GM12878 (cell line): ENCODE measurements at regions not wholly inside any gene's neighbourhood (a gene's known extent, or its start where the extent isn't known, plus 50 kb on each side); places are given as distances from the start of the nearest gene placed in this dataset.

Experiments used
- ATAC-seq: fragments of 200-7000 bp; cut with Tn5 transposase; 3 replicates; pipeline ENCODE4 v1.9.1; 2020; ENCODE audit warnings: mild to moderate bottlenecking, moderate library complexity
- BruUV-seq: library from RNA; stranded (reverse); fragments of 400-500 nt; replicated peaks from 2 replicates; lab custom pipeline; 2021; lab: Mats Ljungman, UMichigan
- CTCF ChIA-PET: fragments of 300-600 bp; sonication (Branson Sonifier 250); formaldehyde crosslinking; extraction: SDS; loops from one replicate; lab custom pipeline; 2021; ENCODE audit warnings: inconsistent platforms; lab: Yijun Ruan, JAX
- POLR2A ChIA-PET: fragments of 350-600 bp; formaldehyde crosslinking; extraction: SDS; loops from one replicate; lab custom pipeline; 2021; ENCODE audit warnings: inconsistent platforms; lab: Charles Lee
- RAD21 ChIA-PET: fragments of 300-600 bp; sonication (Branson Sonifier 250); formaldehyde crosslinking; loops from one replicate; lab custom pipeline; 2023; ENCODE audit warnings: antibody characterized with exemption; ENCODE audit not compliant: unreplicated experiment; lab: Charles Lee
- SMC1A ChIA-PET: fragments of 300-600 bp; sonication (Branson Sonifier 250); formaldehyde crosslinking; loops from one replicate; lab custom pipeline; 2023; ENCODE audit not compliant: unreplicated experiment, uncharacterized antibody; lab: Charles Lee
- DNase-seq: peaks from one replicate; pipeline ENCODE4 v3.0.0-alpha.2; 2011; ENCODE audit warnings: low read depth, low spot score
- FAIRE-seq: peaks from 3 replicates; lab custom pipeline; 2011; peaks lifted over from hg19 to GRCh38; lab: Jason Lieb, UNC
- H2AFZ ChIP-seq: 2 replicates; pipeline ENCODE4 v1.6.0; 2011; ENCODE audit warnings: low read depth, low read length, control low read depth; ENCODE audit not compliant: control insufficient read depth
- H3K27ac ChIP-seq: 2 replicates; pipeline ENCODE4 v1.5.1; 2011; ENCODE audit warnings: control low read depth; ENCODE audit not compliant: control insufficient read depth, insufficient read depth
- H3K27me3 ChIP-seq, 2 experiments: replicated peaks in 1 of 2; 2 replicates each; pipeline versions ENCODE4 v1.6.0 to v1.6.1; 2011; ENCODE audit warnings: low read length in 1 of 2; ENCODE audit not compliant: control insufficient read depth in 2 of 2, insufficient read depth in 2 of 2
- H3K36me3 ChIP-seq, 2 experiments: 2 replicates each; pipeline ENCODE4 v1.5.1; 2011; ENCODE audit warnings: low read length in 1 of 2; ENCODE audit not compliant: control insufficient read depth in 2 of 2, insufficient read depth in 2 of 2
- H3K4me1 ChIP-seq: 2 replicates; pipeline ENCODE4 v1.6.1; 2011; ENCODE audit warnings: mild to moderate bottlenecking, low read length, moderate library complexity, mixed read lengths; ENCODE audit not compliant: control insufficient read depth, insufficient read depth
- H3K4me2 ChIP-seq: 2 replicates; pipeline ENCODE4 v1.6.0; 2011; ENCODE audit warnings: control low read depth; ENCODE audit not compliant: control insufficient read depth, insufficient read depth
- H3K4me3 ChIP-seq: fragments of 200-600 bp; sonication (generic); 2 replicates; pipeline ENCODE4 v1.5.1; 2016
- H3K79me2 ChIP-seq: 2 replicates; pipeline ENCODE4 v1.6.0; 2011; ENCODE audit warnings: low read length; ENCODE audit not compliant: control insufficient read depth, insufficient read depth
- H3K9ac ChIP-seq: 2 replicates; pipeline ENCODE4 v1.8.0; 2011; ENCODE audit warnings: low read length, control low read depth, mixed read lengths; ENCODE audit not compliant: control insufficient read depth, insufficient read depth
- H3K9me3 ChIP-seq: replicated peaks from 3 replicates; pipeline ENCODE4 v1.5.1; 2011; ENCODE audit warnings: mild to moderate bottlenecking, low read length; ENCODE audit not compliant: control insufficient read depth, insufficient read depth
- H4K20me1 ChIP-seq: 2 replicates; pipeline ENCODE4 v1.6.0; 2011; ENCODE audit not compliant: control insufficient read depth, insufficient read depth
- BMI1 ChIP-seq: fragments of 450-650 bp; IDR thresholded peaks from 2 replicates; pipeline ENCODE4 v1.6.1; 2016; ENCODE audit warnings: mild to moderate bottlenecking, moderate library complexity, borderline replicate concordance
- DPF2 ChIP-seq: fragments of 450-650 bp; IDR thresholded peaks from 2 replicates; pipeline ENCODE4 v1.6.1; 2017; ENCODE audit warnings: mild to moderate bottlenecking
- KDM1A ChIP-seq: fragments of 200-600 bp; sonication (generic); IDR thresholded peaks from 2 replicates; pipeline ENCODE4 v1.6.1; 2016; ENCODE audit warnings: borderline replicate concordance
- RAD51 ChIP-seq: fragments of 450-650 bp; IDR thresholded peaks from 2 replicates; pipeline ENCODE4 v1.6.1; 2016; ENCODE audit warnings: moderate library complexity, mild to moderate bottlenecking, inconsistent platforms
- SMAD5 ChIP-seq: IDR thresholded peaks from 2 replicates; pipeline ENCODE4 v1.6.1; 2016; ENCODE audit warnings: antibody characterized with exemption, low read depth
- SUZ12 ChIP-seq: fragments of 200-600 bp; sonication (generic); IDR thresholded peaks from one replicate; pipeline ENCODE4 v1.6.1; 2018; ENCODE audit warnings: antibody characterized with exemption, mild to moderate bottlenecking; ENCODE audit not compliant: unreplicated experiment
- TARDBP ChIP-seq: IDR thresholded peaks from 2 replicates; pipeline ENCODE4 v1.6.1; 2016; ENCODE audit warnings: borderline replicate concordance
- YBX1 ChIP-seq: fragments of 450-650 bp; IDR thresholded peaks from 2 replicates; pipeline ENCODE4 v1.6.1; 2016; ENCODE audit warnings: antibody characterized with exemption
- ZNF384 ChIP-seq: IDR thresholded peaks from 2 replicates; pipeline ENCODE4 v1.6.1; 2012; ENCODE audit warnings: low read depth, mild to moderate bottlenecking, low read length, improper control_type of control experiment, borderline replicate concordance
- in situ Hi-C: fragments of 300-500 bp; cut with MboI; formaldehyde crosslinking; loops from 9 replicates; pipeline ENCODE4 v1.14.3; 2018; ENCODE audit warnings: mixed read lengths
- intact Hi-C: fragments of 100-400 bp; cut with micrococcal nuclease; formaldehyde crosslinking; loops from one replicate; pipeline ENCODE4 v1.14.2; 2022; ENCODE audit not compliant: unreplicated experiment
- TF ChIP-seq, protein P1 (sequence below): IDR thresholded peaks from 2 replicates; pipeline ENCODE4 v1.6.1; 2011; ENCODE audit warnings: low read depth, low read length, improper control_type of control experiment, borderline replicate concordance
- TF ChIP-seq, protein P2 (sequence below): fragments of 450-650 bp; formaldehyde crosslinking; IDR thresholded peaks from 2 replicates; pipeline ENCODE4 v1.4.0; 2022; ENCODE audit warnings: mild to moderate bottlenecking, moderate library complexity
- TF ChIP-seq, protein P3 (sequence below): IDR thresholded peaks from 2 replicates; pipeline ENCODE4 v1.6.1; 2012; ENCODE audit warnings: low read length, inconsistent platforms
- TF ChIP-seq, protein P4 (sequence below): fragments of 450-650 bp; IDR thresholded peaks from 2 replicates; pipeline ENCODE4 v1.6.1; 2016; ENCODE audit warnings: mild to moderate bottlenecking
- TF ChIP-seq, protein P5 (sequence below): fragments of 450-650 bp; IDR thresholded peaks from 2 replicates; pipeline ENCODE4 v1.6.1; 2018; ENCODE audit warnings: borderline replicate concordance, mild to moderate bottlenecking; ENCODE audit not compliant: partially characterized antibody
- TF ChIP-seq, protein P6 (sequence below): fragments of 450-650 bp; IDR thresholded peaks from 2 replicates; pipeline ENCODE4 v1.6.1; 2014; ENCODE audit warnings: mild to moderate bottlenecking

DNA sequence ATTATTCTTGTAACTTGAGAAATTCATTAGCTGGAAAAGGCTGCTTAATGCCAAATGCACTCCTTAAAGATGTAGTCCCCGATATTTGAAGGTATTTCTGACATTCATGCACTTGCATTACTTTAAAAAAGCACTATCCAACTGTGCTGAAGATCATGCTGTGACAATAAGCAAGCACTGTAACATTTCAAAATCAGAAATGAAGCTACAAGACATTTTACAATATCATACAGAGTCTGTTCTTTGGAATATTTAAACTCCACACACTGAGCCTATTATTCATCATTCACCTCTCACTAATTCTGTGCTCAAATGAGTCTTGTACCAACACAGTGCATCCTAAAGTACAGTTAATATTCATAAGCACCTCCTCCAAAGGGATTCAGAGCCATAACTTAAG, 413.2 kb downstream of the CETN3 start (continued):
- TF ChIP-seq, protein P1, sequence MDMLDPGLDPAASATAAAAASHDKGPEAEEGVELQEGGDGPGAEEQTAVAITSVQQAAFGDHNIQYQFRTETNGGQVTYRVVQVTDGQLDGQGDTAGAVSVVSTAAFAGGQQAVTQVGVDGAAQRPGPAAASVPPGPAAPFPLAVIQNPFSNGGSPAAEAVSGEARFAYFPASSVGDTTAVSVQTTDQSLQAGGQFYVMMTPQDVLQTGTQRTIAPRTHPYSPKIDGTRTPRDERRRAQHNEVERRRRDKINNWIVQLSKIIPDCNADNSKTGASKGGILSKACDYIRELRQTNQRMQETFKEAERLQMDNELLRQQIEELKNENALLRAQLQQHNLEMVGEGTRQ = no peak
- TF ChIP-seq, protein P2, sequence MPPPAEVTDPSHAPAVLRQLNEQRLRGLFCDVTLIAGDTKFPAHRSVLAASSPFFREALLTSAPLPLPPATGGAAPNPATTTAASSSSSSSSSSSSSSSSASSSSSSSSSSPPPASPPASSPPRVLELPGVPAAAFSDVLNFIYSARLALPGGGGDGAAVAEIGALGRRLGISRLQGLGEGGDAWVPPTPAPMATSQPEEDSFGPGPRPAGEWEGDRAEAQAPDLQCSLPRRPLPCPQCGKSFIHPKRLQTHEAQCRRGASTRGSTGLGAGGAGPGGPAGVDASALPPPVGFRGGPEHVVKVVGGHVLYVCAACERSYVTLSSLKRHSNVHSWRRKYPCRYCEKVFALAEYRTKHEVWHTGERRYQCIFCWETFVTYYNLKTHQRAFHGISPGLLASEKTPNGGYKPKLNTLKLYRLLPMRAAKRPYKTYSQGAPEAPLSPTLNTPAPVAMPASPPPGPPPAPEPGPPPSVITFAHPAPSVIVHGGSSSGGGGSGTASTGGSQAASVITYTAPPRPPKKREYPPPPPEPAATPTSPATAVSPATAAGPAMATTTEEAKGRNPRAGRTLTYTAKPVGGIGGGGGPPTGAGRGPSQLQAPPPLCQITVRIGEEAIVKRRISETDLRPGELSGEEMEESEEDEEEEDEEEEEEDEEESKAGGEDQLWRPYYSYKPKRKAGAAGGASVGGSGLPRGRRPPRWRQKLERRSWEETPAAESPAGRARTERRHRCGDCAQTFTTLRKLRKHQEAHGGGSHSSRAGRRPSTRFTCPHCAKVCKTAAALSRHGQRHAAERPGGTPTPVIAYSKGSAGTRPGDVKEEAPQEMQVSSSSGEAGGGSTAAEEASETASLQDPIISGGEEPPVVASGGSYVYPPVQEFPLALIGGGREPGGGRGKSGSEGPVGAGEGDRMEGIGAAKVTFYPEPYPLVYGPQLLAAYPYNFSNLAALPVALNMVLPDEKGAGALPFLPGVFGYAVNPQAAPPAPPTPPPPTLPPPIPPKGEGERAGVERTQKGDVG = no peak
- no peak for TF ChIP-seq SUZ12
- TF ChIP-seq, protein P3, sequence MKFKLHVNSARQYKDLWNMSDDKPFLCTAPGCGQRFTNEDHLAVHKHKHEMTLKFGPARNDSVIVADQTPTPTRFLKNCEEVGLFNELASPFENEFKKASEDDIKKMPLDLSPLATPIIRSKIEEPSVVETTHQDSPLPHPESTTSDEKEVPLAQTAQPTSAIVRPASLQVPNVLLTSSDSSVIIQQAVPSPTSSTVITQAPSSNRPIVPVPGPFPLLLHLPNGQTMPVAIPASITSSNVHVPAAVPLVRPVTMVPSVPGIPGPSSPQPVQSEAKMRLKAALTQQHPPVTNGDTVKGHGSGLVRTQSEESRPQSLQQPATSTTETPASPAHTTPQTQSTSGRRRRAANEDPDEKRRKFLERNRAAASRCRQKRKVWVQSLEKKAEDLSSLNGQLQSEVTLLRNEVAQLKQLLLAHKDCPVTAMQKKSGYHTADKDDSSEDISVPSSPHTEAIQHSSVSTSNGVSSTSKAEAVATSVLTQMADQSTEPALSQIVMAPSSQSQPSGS = no peak
- no peak for TF ChIP-seq RAD51
- TF ChIP-seq, protein P4, sequence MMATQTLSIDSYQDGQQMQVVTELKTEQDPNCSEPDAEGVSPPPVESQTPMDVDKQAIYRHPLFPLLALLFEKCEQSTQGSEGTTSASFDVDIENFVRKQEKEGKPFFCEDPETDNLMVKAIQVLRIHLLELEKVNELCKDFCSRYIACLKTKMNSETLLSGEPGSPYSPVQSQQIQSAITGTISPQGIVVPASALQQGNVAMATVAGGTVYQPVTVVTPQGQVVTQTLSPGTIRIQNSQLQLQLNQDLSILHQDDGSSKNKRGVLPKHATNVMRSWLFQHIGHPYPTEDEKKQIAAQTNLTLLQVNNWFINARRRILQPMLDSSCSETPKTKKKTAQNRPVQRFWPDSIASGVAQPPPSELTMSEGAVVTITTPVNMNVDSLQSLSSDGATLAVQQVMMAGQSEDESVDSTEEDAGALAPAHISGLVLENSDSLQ = no peak

DNA sequence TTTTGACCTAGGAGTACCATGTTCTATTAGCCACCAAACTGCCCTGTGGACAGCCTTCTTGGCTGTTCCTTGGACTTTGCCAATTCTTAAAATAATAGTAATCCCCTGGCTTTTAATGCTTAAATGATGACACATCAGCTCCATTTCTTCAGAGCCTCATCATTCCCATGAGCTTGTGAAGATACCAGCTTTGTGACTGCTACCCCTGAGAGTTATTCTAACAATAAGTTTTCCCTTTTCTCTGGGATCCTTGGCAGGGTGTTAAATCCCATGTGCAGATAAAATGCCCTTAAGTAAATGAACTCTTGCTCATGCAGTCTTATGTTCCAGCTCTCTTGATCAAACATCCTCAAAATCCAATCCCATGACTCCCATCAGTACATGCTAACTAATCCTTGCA, 415.3 kb downstream of the CETN3 start:
- no peaks in the 10 kb centered on the region for H4K20me1 ChIP-seq
- no peak overlapping the region for H3K9ac ChIP-seq
- ATAC-seq (no peak), FAIRE-seq (no peak), DNase-seq (no peak)
- RAD21 ChIA-PET = no interaction called here
- in situ Hi-C loops = no loop called here
- H3K36me3 ChIP-seq = no peaks in the 10 kb centered on the region
- SMC1A ChIA-PET = no interaction called here
- CTCF ChIA-PET = no interaction called here
- H2AFZ ChIP-seq = no peak overlapping the region
- POLR2A ChIA-PET = no interaction called here
- H3K79me2 ChIP-seq = no peaks in the 10 kb centered on the region
- H3K4me3 ChIP-seq = no peak overlapping the region
- BruUV-seq = no TSS peak
- no peak overlapping the region for H3K27ac ChIP-seq
- H3K27me3 ChIP-seq = no peaks in the 10 kb centered on the region
- H3K4me2 ChIP-seq = no peak overlapping the region
- no peaks in the 10 kb centered on the region for H3K9me3 ChIP-seq
- intact Hi-C loops = no loop called here
- no peaks in the 10 kb centered on the region for H3K4me1 ChIP-seq
- TF ChIP-seq DPF2 (no peak), ZNF384 (no peak), TARDBP (no peak), YBX1 (no peak), SUZ12 (no peak), KDM1A (no peak), BMI1 (no peak), SMAD5 (no peak)
- TF ChIP-seq, protein P5, sequence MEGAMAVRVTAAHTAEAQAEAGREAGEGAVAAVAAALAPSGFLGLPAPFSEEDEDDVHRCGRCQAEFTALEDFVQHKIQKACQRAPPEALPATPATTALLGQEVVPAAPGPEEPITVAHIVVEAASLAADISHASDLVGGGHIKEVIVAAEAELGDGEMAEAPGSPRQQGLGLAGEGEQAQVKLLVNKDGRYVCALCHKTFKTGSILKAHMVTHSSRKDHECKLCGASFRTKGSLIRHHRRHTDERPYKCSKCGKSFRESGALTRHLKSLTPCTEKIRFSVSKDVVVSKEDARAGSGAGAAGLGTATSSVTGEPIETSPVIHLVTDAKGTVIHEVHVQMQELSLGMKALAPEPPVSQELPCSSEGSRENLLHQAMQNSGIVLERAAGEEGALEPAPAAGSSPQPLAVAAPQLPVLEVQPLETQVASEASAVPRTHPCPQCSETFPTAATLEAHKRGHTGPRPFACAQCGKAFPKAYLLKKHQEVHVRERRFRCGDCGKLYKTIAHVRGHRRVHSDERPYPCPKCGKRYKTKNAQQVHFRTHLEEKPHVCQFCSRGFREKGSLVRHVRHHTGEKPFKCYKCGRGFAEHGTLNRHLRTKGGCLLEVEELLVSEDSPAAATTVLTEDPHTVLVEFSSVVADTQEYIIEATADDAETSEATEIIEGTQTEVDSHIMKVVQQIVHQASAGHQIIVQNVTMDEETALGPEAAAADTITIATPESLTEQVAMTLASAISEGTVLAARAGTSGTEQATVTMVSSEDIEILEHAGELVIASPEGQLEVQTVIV = no peak
- TF ChIP-seq, protein P6, sequence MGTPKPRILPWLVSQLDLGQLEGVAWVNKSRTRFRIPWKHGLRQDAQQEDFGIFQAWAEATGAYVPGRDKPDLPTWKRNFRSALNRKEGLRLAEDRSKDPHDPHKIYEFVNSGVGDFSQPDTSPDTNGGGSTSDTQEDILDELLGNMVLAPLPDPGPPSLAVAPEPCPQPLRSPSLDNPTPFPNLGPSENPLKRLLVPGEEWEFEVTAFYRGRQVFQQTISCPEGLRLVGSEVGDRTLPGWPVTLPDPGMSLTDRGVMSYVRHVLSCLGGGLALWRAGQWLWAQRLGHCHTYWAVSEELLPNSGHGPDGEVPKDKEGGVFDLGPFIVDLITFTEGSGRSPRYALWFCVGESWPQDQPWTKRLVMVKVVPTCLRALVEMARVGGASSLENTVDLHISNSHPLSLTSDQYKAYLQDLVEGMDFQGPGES = no peak
